ENCODE measurements at regions not wholly inside any gene's neighbourhood (a gene's known extent, or its start where the extent isn't known, plus 50 kb on each side); places are given as distances from the start of the nearest gene placed in this dataset.

GRCh38 chr3:94714194-94714593 lies 651.3 kb downstream of the NSUN3 start:
- no peaks in the 10 kb centered on the region for H3K9me3 ChIP-seq
- TF ChIP-seq, protein P1, sequence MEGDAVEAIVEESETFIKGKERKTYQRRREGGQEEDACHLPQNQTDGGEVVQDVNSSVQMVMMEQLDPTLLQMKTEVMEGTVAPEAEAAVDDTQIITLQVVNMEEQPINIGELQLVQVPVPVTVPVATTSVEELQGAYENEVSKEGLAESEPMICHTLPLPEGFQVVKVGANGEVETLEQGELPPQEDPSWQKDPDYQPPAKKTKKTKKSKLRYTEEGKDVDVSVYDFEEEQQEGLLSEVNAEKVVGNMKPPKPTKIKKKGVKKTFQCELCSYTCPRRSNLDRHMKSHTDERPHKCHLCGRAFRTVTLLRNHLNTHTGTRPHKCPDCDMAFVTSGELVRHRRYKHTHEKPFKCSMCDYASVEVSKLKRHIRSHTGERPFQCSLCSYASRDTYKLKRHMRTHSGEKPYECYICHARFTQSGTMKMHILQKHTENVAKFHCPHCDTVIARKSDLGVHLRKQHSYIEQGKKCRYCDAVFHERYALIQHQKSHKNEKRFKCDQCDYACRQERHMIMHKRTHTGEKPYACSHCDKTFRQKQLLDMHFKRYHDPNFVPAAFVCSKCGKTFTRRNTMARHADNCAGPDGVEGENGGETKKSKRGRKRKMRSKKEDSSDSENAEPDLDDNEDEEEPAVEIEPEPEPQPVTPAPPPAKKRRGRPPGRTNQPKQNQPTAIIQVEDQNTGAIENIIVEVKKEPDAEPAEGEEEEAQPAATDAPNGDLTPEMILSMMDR (IDR thresholded peaks at IDR 0.05): no peak
- no peak for TF ChIP-seq POLR2A (IDR thresholded peaks at IDR 0.05)
- intact Hi-C loops (cut with DNase I): no loop called here
- H3K27ac ChIP-seq: no peak overlapping the region
- DNase-seq: no peak
- no peaks in the 10 kb centered on the region for H3K4me1 ChIP-seq
- no peaks in the 10 kb centered on the region for H3K27me3 ChIP-seq
- no peak for ATAC-seq
- no peak overlapping the region for H3K4me3 ChIP-seq
- no peaks in the 10 kb centered on the region for H3K36me3 ChIP-seq (replicated peaks in 1 of 2; ENCODE audit: insufficient read depth in 1 of 2, low read depth in 2 of 2)

GRCh38 chr3:94716326-94717018 lies 653.6 kb downstream of the NSUN3 start:
- peak; percentile 45 to 63 (median 51) for DNase-seq

DNA sequence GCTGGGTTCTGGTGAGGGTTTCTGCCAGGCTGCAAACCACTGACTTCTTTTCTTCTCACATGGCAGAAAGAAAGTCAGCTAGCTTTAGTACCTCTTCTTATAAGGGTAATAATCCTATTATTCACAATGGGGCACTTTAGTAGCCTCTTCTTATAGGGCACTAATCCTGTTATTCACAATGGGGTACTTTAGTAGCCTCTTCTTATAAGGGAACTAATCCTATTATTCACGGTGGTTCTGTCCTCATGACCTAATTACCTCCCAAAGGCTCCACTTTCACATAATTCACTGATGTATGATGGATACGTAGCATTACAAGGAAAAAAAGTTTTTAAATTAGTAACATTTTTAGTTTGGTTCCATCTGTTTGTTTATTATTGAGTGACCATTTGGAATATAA lies 671.3 kb downstream of the NSUN3 start:
- ATAC-seq (no peak), DNase-seq (no peak)
- Histone ChIP-seq H3K27ac (no peak overlapping the region), H3K9me3 (no peaks in the 10 kb centered on the region), H3K36me3 (replicated peaks in 1 of 2; ENCODE audit: insufficient read depth in 1 of 2, low read depth in 2 of 2) (no peaks in the 10 kb centered on the region), H3K4me1 (no peaks in the 10 kb centered on the region), H3K27me3 (no peaks in the 10 kb centered on the region), H3K4me3 (no peak overlapping the region)
- TF ChIP-seq, protein P1 (IDR thresholded peaks at IDR 0.05): no peak
- no peak for TF ChIP-seq POLR2A (IDR thresholded peaks at IDR 0.05)
- WGBS, 2 donors: 29 to 51% methylated on average over 2 of the region's 2 CpGs
- intact Hi-C loops (cut with DNase I): no loop called here

More at GRCh38 chr3:94716326-94717018, 653.6 kb downstream of the NSUN3 start:
- no peak overlapping the region for H3K4me3 ChIP-seq
- H3K4me1 ChIP-seq: no peaks in the 10 kb centered on the region
- no peaks in the 10 kb centered on the region for H3K27me3 ChIP-seq
- no peaks in the 10 kb centered on the region for H3K9me3 ChIP-seq
- no peaks in the 10 kb centered on the region for H3K36me3 ChIP-seq (replicated peaks in 1 of 2; ENCODE audit: insufficient read depth in 1 of 2, low read depth in 2 of 2)
- intact Hi-C loops (cut with DNase I): no loop called here
- no peak overlapping the region for H3K27ac ChIP-seq
- TF ChIP-seq, protein P1 (IDR thresholded peaks at IDR 0.05): peak in 6 of 7 experiments; percentile 18 to 82 (median 62)
- no peak for TF ChIP-seq POLR2A (IDR thresholded peaks at IDR 0.05)
- WGBS, 2 donors: 67 to 83% methylated on average over 2 of the region's 2 CpGs
- peak; percentile 71 for ATAC-seq

DNA sequence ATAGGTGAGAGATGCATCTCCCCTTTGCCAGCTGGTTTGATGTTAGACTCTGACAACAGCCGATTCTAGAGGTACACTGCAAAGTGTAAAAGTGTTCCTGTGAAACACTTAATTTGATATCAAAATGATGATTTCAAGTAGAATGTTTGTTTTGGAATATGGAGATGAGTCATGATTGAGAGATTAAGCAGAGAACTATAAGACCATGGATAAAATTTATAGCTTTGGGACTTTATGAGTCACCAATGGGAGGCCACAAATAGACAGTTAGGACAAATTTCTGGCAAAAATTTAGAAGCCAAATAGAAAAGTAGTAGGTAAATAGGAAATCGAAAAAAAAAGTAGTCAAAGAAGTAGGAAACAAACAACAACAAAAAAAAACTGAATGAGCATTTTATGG lies 672.5 kb downstream of the NSUN3 start:
- 76 to 78% methylated on average over 2 of the region's 2 CpGs for WGBS, 2 donors

More for the DNA sequence above, 672.5 kb downstream of the NSUN3 start:
- intact Hi-C loops (cut with DNase I): no loop called here
- no peak for ATAC-seq
- Histone ChIP-seq H3K27ac (no peak overlapping the region), H3K4me3 (no peak overlapping the region), H3K36me3 (replicated peaks in 1 of 2; ENCODE audit: insufficient read depth in 1 of 2, low read depth in 2 of 2) (no peaks in the 10 kb centered on the region), H3K4me1 (no peaks in the 10 kb centered on the region), H3K9me3 (no peaks in the 10 kb centered on the region), H3K27me3 (no peaks in the 10 kb centered on the region)
- DNase-seq: no peak
- TF ChIP-seq, protein P1 (IDR thresholded peaks at IDR 0.05): no peak
- no peak for TF ChIP-seq POLR2A (IDR thresholded peaks at IDR 0.05)

All from body of pancreas (tissue), 4 donors.